SK-N-MC (cell line): ENCODE measurements at regions not wholly inside any gene's neighbourhood (a gene's known extent, or its start where the extent isn't known, plus 50 kb on each side); places are given as distances from the start of the nearest gene placed in this dataset.

Source experiments
- DNase-seq: peaks from one replicate; pipeline ENCODE4 v3.0.0-alpha.2; 2011; ENCODE audit warnings: low read depth, low spot score
- H3K27ac ChIP-seq: fragments of 200-600 bp; sonication (generic); 2 replicates; pipeline ENCODE4 v1.5.1; 2016; ENCODE audit warnings: mixed run types
- H3K36me3 ChIP-seq: fragments of 200-600 bp; sonication (generic); 2 replicates; pipeline ENCODE4 v1.6.1; 2017; ENCODE audit warnings: antibody characterized with exemption, low read length, mixed read lengths; ENCODE audit not compliant: insufficient read depth
- H3K4me3 ChIP-seq: fragments of 200-600 bp; sonication (generic); 2 replicates; pipeline ENCODE4 v1.5.1; 2016
- H3K9ac ChIP-seq: fragments of 200-600 bp; sonication (generic); 2 replicates; pipeline ENCODE4 v1.8.0; 2017; ENCODE audit warnings: mixed run types, mixed read lengths; ENCODE audit not compliant: insufficient read length
- H3K9me3 ChIP-seq: fragments of 200-600 bp; sonication (generic); 2 replicates; pipeline ENCODE4 v1.6.1; 2017; ENCODE audit warnings: low read depth, mild to moderate bottlenecking, antibody characterized with exemption, low read length, moderate library complexity, mixed read lengths
- EZH2 ChIP-seq: fragments of 200-600 bp; sonication (generic); IDR thresholded peaks from one replicate; pipeline ENCODE4 v1.6.1; 2017; ENCODE audit warnings: antibody characterized with exemption
- FOXP2 ChIP-seq: optimal IDR thresholded peaks from 2 replicates; pipeline ENCODE3; 2011; ENCODE audit warnings: mild to moderate bottlenecking, moderate library complexity; ENCODE audit not compliant: insufficient read depth; ENCODE audit errors: extremely low read length, control extremely low read depth
- POLR2AphosphoS5 ChIP-seq: IDR thresholded peaks from 2 replicates; pipeline ENCODE4 v1.6.1; 2012; ENCODE audit warnings: mild to moderate bottlenecking, low read depth, low read length, borderline replicate concordance

DNA sequence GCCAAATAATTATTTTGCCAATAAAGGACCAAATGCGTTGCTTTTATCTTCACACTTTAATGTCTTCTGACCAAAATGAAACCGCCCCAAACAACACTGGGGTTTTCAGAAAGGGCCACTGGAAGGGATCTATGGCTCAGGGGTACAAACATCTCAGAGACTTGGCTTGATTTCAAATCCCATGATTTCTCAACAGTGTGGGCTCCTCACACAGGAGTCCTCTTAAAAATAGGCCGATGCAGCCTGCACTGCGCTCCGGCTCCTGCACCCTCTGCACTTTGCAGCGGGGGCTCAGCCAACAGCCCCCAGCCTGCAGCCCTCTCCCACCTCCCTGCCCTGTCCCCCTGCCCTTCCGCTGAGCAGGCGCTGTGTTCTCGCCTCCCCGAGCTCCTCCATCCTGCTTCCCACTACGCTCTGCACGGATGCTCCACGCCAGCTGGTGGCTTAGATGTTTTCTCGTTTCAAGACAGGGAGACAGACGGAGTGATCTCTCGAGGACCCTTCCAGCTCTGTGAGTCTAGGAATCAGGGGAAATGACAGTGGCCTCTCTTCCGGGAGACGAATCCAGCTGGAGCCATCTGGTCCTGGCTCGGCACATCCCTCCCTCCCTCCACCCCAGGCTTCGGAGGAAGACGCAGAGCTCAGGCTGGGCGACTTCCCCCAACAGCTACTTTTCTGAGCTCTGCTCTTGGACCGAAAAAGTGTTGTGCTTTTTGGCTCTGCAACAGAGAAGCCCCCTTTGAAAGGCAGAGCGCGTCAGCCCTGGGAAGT, 71.4 kb downstream of the KCNF1 start:
- DNase-seq, result no peak
- TF ChIP-seq POLR2AphosphoS5, result no peak
- TF ChIP-seq EZH2, result no peak
- TF ChIP-seq FOXP2, result no peak
- H3K27ac ChIP-seq, result no peak overlapping the region
- no peaks in the 10 kb centered on the region for H3K36me3 ChIP-seq
- no peaks in the 10 kb centered on the region for H3K9me3 ChIP-seq
- H3K9ac ChIP-seq, result no peak overlapping the region
- no peak overlapping the region for H3K4me3 ChIP-seq

DNA sequence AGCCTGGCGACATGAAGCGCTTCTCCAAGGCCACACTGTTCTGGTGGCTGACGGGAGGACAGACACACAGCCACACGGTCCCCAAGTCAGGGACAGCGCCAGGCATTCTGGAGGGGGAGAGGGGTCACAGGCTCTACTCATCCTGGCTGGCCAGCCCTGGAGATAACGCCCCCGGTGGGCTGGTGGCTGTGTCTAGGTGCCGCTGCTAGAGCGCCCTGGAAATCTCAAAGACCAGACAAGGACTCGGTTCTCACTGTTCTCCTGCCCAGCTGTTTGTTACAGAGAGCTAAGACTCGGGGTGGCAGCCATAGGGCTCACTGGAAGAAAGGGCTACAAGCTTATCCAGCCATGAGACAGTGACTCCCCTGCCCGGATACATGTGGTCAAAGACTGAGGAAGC, 72.0 kb downstream of the KCNF1 start:
- Histone ChIP-seq H3K27ac (no peak overlapping the region), H3K4me3 (no peak overlapping the region), H3K9me3 (no peaks in the 10 kb centered on the region), H3K9ac (no peak overlapping the region), H3K36me3 (no peaks in the 10 kb centered on the region)
- TF ChIP-seq POLR2AphosphoS5, result no peak
- TF ChIP-seq EZH2, result no peak
- no peak for TF ChIP-seq FOXP2
- no peak for DNase-seq

DNA sequence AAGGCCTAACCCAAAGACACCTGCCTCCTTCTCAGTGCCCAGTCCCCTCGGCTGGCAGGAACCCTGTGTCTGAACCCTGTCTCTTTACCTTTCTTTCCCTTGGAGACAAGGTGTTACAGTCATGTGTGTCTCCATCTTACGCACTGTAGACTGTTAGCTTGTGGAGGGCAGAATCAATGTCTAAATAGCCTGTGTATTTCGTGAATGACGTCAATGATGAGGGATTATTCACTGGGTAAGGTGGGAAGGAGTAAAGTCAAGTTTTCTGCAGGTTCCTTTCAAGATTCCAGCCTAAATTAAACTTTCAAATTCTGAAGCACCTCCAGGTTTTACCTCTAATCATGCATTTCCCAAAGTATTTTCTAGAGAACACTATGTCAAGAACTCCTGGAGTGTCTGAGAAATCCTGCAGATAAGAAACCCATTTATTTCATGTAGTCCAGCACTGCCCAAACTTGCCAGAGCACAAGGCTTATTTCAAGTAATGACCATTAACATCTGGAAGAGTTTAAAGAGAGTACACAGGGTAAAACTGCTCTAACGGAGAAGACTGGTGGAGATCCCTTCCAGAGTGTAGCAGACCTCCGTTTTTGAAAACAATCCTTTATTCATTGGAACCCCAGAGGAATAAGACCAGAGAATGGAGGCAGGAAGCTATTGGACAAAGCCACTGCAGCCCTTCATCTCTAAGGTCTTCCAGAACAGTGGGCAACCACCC, 72.8 kb downstream of the KCNF1 start:
- Histone ChIP-seq H3K36me3 (no peaks in the 10 kb centered on the region), H3K4me3 (no peak overlapping the region), H3K27ac (no peak overlapping the region), H3K9ac (no peak overlapping the region), H3K9me3 (no peaks in the 10 kb centered on the region)
- TF ChIP-seq EZH2, result no peak
- no peak for TF ChIP-seq FOXP2
- TF ChIP-seq POLR2AphosphoS5, result no peak
- no peak for DNase-seq

DNA sequence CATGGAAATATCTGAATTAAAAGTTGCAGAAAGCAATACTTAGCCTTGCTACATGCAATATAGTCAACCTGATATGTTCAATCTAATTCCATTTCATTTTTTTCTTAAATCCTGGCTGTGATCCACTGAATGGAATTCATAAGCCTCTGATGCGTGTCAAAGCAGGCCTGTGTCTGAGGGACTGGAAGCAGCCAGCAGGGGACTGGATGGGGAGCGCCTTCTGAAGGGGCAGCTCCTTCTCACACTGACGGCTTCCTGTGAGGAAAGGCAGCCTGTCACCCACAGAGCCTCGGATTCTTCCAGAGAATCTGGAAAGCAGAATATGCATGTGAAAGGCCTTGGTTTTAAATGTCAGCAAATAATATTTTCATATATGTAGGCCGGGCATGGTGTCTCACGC, 73.5 kb downstream of the KCNF1 start:
- Histone ChIP-seq H3K36me3 (no peaks in the 10 kb centered on the region), H3K27ac (no peak overlapping the region), H3K4me3 (no peak overlapping the region), H3K9me3 (no peaks in the 10 kb centered on the region), H3K9ac (no peak overlapping the region)
- DNase-seq, result no peak
- no peak for TF ChIP-seq FOXP2

DNA sequence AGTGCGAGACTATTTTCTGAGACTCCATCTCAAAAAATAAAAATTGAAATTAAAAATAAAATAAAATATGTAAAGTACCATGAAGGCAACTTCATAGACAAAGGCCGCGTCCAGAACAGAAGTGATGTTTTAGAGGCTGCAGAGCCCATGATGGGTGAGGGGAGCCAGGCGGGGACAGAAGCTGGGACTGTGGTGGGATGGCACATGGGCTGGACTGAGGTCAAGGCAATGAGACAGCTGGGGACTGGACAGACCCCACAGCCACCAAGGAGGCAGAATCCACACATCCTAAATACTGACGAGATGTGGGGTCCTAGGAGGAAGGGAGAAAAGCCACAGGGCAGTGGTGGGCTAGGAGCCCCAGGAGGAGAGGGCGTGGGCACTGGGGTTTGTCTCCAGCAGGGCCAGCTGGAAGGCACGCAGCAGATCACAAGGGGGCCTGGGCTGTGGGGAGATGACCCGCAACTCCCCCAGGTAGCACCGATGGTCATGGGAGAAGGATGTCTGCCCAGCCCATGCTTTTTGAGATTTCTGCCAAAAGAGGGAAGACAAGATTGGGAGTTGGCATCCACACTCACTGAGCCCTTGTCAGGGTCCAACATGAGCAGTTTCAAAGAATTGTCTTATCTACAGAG, 74.3 kb downstream of the KCNF1 start:
- Histone ChIP-seq H3K4me3 (no peak overlapping the region), H3K27ac (no peak overlapping the region), H3K9me3 (no peaks in the 10 kb centered on the region), H3K36me3 (no peaks in the 10 kb centered on the region), H3K9ac (no peak overlapping the region)
- TF ChIP-seq EZH2 (no peak), POLR2AphosphoS5 (no peak), FOXP2 (no peak)
- DNase-seq, result no peak

DNA sequence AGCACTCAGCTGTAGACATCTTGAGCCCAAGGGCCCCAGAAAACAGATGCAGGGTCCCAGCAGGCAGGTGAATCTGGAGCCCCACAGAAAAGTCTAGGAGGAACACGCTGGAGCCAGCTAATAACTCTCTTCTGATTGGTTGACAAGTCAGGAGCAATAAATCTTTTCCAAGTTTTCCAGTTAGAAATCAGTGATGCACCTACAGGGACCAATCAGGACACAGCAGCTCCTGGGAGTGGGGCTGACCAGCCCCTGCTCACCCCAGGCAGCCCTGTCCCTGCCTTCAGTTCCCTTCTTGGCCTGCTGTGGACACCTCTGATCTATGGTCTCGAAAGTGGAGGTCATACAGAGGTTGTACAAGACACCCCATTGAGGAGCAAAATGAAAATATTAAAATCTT, 75.7 kb downstream of the KCNF1 start:
- Histone ChIP-seq H3K4me3 (no peak overlapping the region), H3K9ac (no peak overlapping the region), H3K27ac (no peak overlapping the region), H3K36me3 (no peaks in the 10 kb centered on the region), H3K9me3 (no peaks in the 10 kb centered on the region)
- no peak for DNase-seq
- TF ChIP-seq EZH2 (no peak), POLR2AphosphoS5 (no peak), FOXP2 (no peak)

DNA sequence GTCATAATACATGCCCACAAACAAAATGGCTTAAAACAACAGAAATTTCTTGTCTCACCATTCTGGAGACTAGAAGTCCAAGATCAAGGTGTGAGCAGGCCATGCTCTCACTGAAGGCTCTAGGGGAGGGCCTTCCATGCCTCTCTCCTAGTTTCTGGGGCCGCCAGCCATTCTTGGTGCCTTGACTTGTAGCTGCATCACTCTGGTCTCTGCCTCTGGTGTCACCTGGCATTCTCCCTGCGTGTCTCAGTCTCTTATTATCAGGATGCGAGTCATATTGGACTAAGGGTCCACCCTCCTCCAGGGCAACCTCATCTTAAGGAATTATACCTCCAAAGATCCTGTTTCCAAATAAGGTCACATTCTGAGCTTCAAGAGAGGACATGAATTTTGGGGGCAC, 76.1 kb downstream of the KCNF1 start:
- no peak for TF ChIP-seq POLR2AphosphoS5
- TF ChIP-seq FOXP2, result no peak
- TF ChIP-seq EZH2, result no peak
- no peaks in the 10 kb centered on the region for H3K9me3 ChIP-seq
- no peak overlapping the region for H3K4me3 ChIP-seq
- no peak overlapping the region for H3K9ac ChIP-seq
- no peak for DNase-seq
- H3K27ac ChIP-seq, result no peak overlapping the region
- no peaks in the 10 kb centered on the region for H3K36me3 ChIP-seq

DNA sequence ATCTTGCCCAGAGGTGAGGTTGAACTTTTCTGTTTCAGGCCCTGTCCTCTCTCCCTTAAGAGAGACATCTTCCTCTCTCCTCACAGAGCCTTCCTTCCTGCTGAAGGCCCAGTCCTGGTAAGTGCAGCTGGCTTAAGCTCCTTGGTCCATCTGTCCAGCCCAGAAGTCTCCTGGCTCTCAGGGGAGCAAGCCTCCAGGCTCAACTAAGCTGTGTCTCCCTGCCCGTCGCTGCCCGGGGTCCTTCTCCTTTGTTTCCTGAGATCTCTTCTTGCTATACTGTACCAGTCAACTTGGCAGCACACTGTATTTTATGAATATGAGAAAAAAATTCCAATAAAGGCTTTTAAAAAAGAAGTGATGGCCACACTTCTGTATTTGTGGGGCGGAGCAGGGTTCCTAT, 77.4 kb downstream of the KCNF1 start:
- no peaks in the 10 kb centered on the region for H3K9me3 ChIP-seq
- H3K9ac ChIP-seq, result no peak overlapping the region
- no peak overlapping the region for H3K4me3 ChIP-seq
- no peaks in the 10 kb centered on the region for H3K36me3 ChIP-seq
- no peak overlapping the region for H3K27ac ChIP-seq
- no peak for TF ChIP-seq EZH2
- TF ChIP-seq FOXP2, result no peak
- no peak for TF ChIP-seq POLR2AphosphoS5
- no peak for DNase-seq

DNA sequence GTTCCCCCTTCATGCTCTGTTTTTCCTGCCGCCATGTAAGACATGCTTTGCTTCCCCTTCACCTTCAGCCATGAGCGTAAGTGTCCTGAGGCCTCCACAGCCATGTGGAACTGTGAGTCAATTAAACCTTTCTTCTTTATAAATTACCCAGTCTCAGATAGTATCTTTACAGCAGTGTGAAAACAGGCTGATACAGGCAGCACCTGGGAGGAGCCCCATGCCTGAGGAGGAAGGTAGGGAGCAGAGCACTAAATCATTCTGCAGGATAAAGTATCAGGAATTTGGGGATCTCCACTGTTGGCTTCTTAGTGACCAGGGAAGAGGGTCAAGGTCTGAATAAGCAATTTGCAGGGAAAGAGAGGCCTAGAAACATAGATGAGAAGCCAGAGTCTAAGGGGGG, 78.0 kb downstream of the KCNF1 start:
- H3K4me3 ChIP-seq, result no peak overlapping the region
- no peak overlapping the region for H3K27ac ChIP-seq
- no peak for TF ChIP-seq FOXP2
- no peak for TF ChIP-seq EZH2
- no peak for TF ChIP-seq POLR2AphosphoS5
- DNase-seq, result no peak
- no peaks in the 10 kb centered on the region for H3K36me3 ChIP-seq
- no peaks in the 10 kb centered on the region for H3K9me3 ChIP-seq
- H3K9ac ChIP-seq, result no peak overlapping the region
